K562 (cell line): ENCODE measurements at regions not wholly inside any gene's neighbourhood (a gene's known extent, or its start where the extent isn't known, plus 50 kb on each side); places are given as distances from the start of the nearest gene placed in this dataset.

Source experiments
- BRF1 ChIP-seq: IDR thresholded peaks from 3 replicates; pipeline ENCODE4 v1.6.1; 2011; ENCODE audit warnings: borderline replicate concordance, mild to moderate bottlenecking; ENCODE audit not compliant: insufficient read length; ENCODE audit errors: extremely low read depth
- EHMT2 ChIP-seq: fragments of 450-650 bp; IDR thresholded peaks from 2 replicates; pipeline ENCODE4 v1.6.1; 2018; ENCODE audit warnings: antibody characterized with exemption
- EP400 ChIP-seq: fragments of 450-650 bp; IDR thresholded peaks from 2 replicates; pipeline ENCODE4 v1.6.1; 2017; ENCODE audit warnings: antibody characterized with exemption, mild to moderate bottlenecking, moderate library complexity
- ETV1 ChIP-seq: fragments of 450-650 bp; conservative IDR thresholded peaks from 2 replicates; pipeline ENCODE4 v1.6.1; 2016; ENCODE audit warnings: missing genetic modification characterization, control low read depth, low read depth, missing compliant biosample characterization
- FOSL1 ChIP-seq: fragments of 200-800 bp; sonication (Bioruptor generic); conservative IDR thresholded peaks from 2 replicates; pipeline ENCODE4 v1.6.1; 2016; ENCODE audit warnings: missing genetic modification characterization, missing compliant biosample characterization
- ILK ChIP-seq: fragments of 450-650 bp; IDR thresholded peaks from 2 replicates; pipeline ENCODE4 v1.6.1; 2016; ENCODE audit warnings: missing genetic modification characterization, low read depth, mild to moderate bottlenecking, missing compliant biosample characterization, moderate library complexity, borderline replicate concordance
- KLF1 ChIP-seq: fragments of 450-650 bp; IDR thresholded peaks from 2 replicates; pipeline ENCODE4 v1.6.1; 2016; ENCODE audit warnings: missing genetic modification characterization, missing compliant biosample characterization
- LEF1 ChIP-seq: fragments of 450-650 bp; IDR thresholded peaks from 2 replicates; pipeline ENCODE4 v1.6.1; 2016; ENCODE audit warnings: mild to moderate bottlenecking
- MCM5 ChIP-seq: fragments of 450-650 bp; IDR thresholded peaks from 2 replicates; pipeline ENCODE4 v1.6.1; 2016; ENCODE audit warnings: low read depth
- MEIS2 ChIP-seq: fragments of 450-650 bp; IDR thresholded peaks from 2 replicates; pipeline ENCODE4 v1.6.1; 2014; ENCODE audit warnings: mild to moderate bottlenecking; ENCODE audit not compliant: partially characterized antibody
- NR1H2 ChIP-seq: sonication (generic); formaldehyde crosslinking; IDR thresholded peaks from 2 replicates; pipeline ENCODE4 v1.4.0; 2020; ENCODE audit warnings: mild to moderate bottlenecking, missing genetic modification reagents
- NRF1 ChIP-seq, 2 experiments: fragments of 450-650 bp; IDR thresholded peaks in 1 of 2; conservative IDR thresholded peaks in 1 of 2; 2 replicates each; pipeline ENCODE4 v1.6.1; 2014; ENCODE audit warnings: mild to moderate bottlenecking in 2 of 2
- RBM39 ChIP-seq: fragments of 200-400 bp; formaldehyde crosslinking; optimal IDR thresholded peaks from 2 replicates; pipeline ENCODE3; 2018; ENCODE audit warnings: low read depth, low read length
- SMARCE1 ChIP-seq: fragments of 450-650 bp; IDR thresholded peaks from 2 replicates; pipeline ENCODE4 v1.7.1; 2016; ENCODE audit warnings: mild to moderate bottlenecking
- TEAD4 ChIP-seq, 2 experiments: sonication (generic) in 1 of 2; formaldehyde crosslinking in 1 of 2; IDR thresholded peaks; 2 replicates each; pipeline versions ENCODE4 v1.6.1 to v1.8.0; 2012 to 2022; ENCODE audit warnings: borderline replicate concordance in 1 of 2, inconsistent platforms in 1 of 2, low read length in 1 of 2, mild to moderate bottlenecking in 1 of 2, missing genetic modification reagents in 1 of 2
- TRIM24 ChIP-seq, 2 experiments: fragments of 450-650 bp; IDR thresholded peaks; 2 replicates each; pipeline ENCODE4 v1.6.1; 2016
- YY1 ChIP-seq, 3 experiments: IDR thresholded peaks; 2 replicates each; pipeline ENCODE4 v1.6.1; 2011; ENCODE audit warnings: low read length in 2 of 3, mild to moderate bottlenecking in 2 of 3, moderate library complexity in 2 of 3, borderline replicate concordance in 1 of 3, control low read depth in 1 of 3, low read depth in 1 of 3; ENCODE audit not compliant: insufficient read depth in 3 of 3, insufficient replicate concordance in 2 of 3, control insufficient read depth in 1 of 3, insufficient read length in 1 of 3; ENCODE audit errors: extremely low read depth in 1 of 3
- ZNF24 ChIP-seq: fragments of 450-650 bp; IDR thresholded peaks from 2 replicates; pipeline ENCODE4 v1.6.1; 2016
- ZNF347 ChIP-seq: fragments of 450-650 bp; formaldehyde crosslinking; IDR thresholded peaks from 2 replicates; pipeline ENCODE4 v1.4.0; 2020; ENCODE audit warnings: low read depth, mild to moderate bottlenecking, moderate library complexity
- ZNF589 ChIP-seq: fragments of 200-800 bp; sonication (Bioruptor generic); IDR thresholded peaks from 2 replicates; pipeline ENCODE4 v1.6.1; 2016; ENCODE audit warnings: low read depth, missing genetic modification characterization, missing compliant biosample characterization
- ZNF644 ChIP-seq: fragments of 200-800 bp; sonication (Bioruptor generic); IDR thresholded peaks from 2 replicates; pipeline ENCODE4 v1.6.1; 2016; ENCODE audit warnings: low read depth, missing genetic modification characterization, missing compliant biosample characterization
- TF ChIP-seq, protein P1 (sequence below), 2 experiments: fragments of 200-800 bp in 1 of 2; sonication (Bioruptor generic) in 1 of 2; sonication (generic) in 1 of 2; formaldehyde crosslinking in 1 of 2; IDR thresholded peaks in 1 of 2; conservative IDR thresholded peaks in 1 of 2; 2 replicates each; pipeline versions ENCODE4 v1.5.0 to v1.6.1; 2016 to 2020; ENCODE audit warnings: missing compliant biosample characterization in 1 of 2, missing genetic modification characterization in 1 of 2, missing genetic modification reagents in 1 of 2
- TF ChIP-seq, protein P2 (sequence below): sonication (generic); formaldehyde crosslinking; IDR thresholded peaks from 2 replicates; pipeline ENCODE4 v1.8.0; 2022; ENCODE audit warnings: mild to moderate bottlenecking, missing genetic modification reagents
- TF ChIP-seq, protein P3 (sequence below), 2 experiments: fragments of 250-450 bp in 1 of 2; fragments of 450-650 bp in 1 of 2; sonication (Bioruptor Pico) in 1 of 2; IDR thresholded peaks; 2 replicates each; pipeline versions ENCODE4 v1.6.1 to v1.8.0; 2016 to 2021; ENCODE audit warnings: mild to moderate bottlenecking in 2 of 2, moderate library complexity in 2 of 2, missing compliant biosample characterization in 1 of 2, missing genetic modification characterization in 1 of 2

DNA sequence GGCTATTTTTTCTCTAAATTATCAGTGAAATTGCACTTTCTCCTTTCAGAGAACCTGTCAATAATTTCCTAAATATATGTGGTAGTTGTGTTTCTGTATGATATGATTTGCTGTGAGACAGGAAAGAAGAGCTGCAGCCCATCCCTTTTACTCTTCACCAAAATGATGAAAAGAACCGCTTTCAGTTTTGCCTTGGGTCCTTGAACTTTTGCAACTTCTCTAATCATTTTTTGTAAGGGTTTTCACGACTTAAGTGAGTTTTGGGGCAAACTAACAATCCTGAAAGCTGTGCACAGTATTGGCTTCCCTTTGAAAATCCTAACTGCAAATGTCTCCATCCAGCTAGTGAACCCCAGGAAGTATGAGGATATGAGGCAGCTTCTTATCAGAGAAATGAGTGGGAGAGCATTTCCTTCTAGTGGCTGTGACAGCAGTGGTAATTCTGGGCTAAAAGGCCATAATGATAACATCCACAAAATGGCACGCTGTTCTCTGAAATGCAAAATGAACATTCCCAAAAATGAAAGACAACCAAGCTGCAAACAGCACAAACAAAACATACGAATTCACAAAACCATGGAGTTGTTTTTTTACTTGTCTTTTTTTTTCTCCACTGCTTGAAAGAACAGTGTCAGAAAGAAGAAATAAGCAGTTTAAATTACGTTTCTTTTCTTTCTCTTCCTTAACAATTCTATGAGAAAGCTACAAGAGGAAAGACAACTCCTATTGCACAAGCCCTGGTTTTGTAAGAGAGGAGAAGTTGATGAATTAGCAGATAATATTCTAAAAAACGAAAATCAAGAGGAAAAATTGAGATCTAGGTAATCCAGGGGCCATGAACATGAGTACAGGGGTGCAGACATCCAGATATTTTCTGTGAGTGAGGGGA lies 1291.6 kb upstream of the ZEB2 start (continued):
- TF ChIP-seq, protein P1, sequence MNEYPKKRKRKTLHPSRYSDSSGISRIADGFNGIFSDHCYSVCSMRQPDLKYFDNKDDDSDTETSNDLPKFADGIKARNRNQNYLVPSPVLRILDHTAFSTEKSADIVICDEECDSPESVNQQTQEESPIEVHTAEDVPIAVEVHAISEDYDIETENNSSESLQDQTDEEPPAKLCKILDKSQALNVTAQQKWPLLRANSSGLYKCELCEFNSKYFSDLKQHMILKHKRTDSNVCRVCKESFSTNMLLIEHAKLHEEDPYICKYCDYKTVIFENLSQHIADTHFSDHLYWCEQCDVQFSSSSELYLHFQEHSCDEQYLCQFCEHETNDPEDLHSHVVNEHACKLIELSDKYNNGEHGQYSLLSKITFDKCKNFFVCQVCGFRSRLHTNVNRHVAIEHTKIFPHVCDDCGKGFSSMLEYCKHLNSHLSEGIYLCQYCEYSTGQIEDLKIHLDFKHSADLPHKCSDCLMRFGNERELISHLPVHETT (CRISPR knock-in tag; conservative IDR thresholded peaks at IDR 0.05 in 1 of 2, IDR thresholded peaks at IDR 0.05 in 1 of 2): peak in 1 of 2 experiments; percentile 36; a peak in 1 of 4 replicates
- peak; percentile 91 for TF ChIP-seq EHMT2
- no peak for TF ChIP-seq ZNF347 (CRISPR knock-in tag)
- TF ChIP-seq MCM5: no peak
- TF ChIP-seq ILK: no peak
- peak; percentile 32; the same call in 1 of the 2 replicates for TF ChIP-seq TEAD4 (IDR thresholded peaks at IDR 0.05; ENCODE audit: low read length)
- TF ChIP-seq TEAD4 (CRISPR knock-in tag; IDR thresholded peaks at IDR 0.05; ENCODE audit: borderline replicate concordance): no peak
- no peak for TF ChIP-seq BRF1
- TF ChIP-seq LEF1: peak; percentile 42; the same call in 1 of the 2 replicates
- 0 out of 2 replicates have a peak, but pooled peaks have one; percentile 70 for TF ChIP-seq SMARCE1
- TF ChIP-seq ETV1: peak; percentile 78
- peak; percentile 63; the same call in 1 of the 2 replicates for TF ChIP-seq ZNF24
- TF ChIP-seq NR1H2 (CRISPR knock-in tag): no peak
- peak; percentile 85 for TF ChIP-seq ZNF589 (CRISPR knock-in tag)
- TF ChIP-seq KLF1 (tag): no peak
- TF ChIP-seq, protein P2, sequence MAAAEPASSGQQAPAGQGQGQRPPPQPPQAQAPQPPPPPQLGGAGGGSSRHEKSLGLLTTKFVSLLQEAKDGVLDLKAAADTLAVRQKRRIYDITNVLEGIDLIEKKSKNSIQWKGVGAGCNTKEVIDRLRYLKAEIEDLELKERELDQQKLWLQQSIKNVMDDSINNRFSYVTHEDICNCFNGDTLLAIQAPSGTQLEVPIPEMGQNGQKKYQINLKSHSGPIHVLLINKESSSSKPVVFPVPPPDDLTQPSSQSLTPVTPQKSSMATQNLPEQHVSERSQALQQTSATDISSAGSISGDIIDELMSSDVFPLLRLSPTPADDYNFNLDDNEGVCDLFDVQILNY (CRISPR knock-in tag): no peak
- peak; percentile 65; the same call in 1 of the 2 replicates for TF ChIP-seq ZNF644
- TF ChIP-seq YY1 (IDR thresholded peaks at IDR 0.05; ENCODE audit: borderline replicate concordance in 1 of 3, control insufficient read depth in 1 of 3, extremely low read depth in 1 of 3, insufficient read depth in 3 of 3, insufficient read length in 1 of 3, insufficient replicate concordance in 2 of 3, low read depth in 1 of 3, low read length in 2 of 3): peak in 1 of 3 experiments; percentile 63
- peak in 1 of 2 experiments; percentile 39; a peak in 1 of 4 replicates for TF ChIP-seq TRIM24 (IDR thresholded peaks at IDR 0.05)
- TF ChIP-seq, protein P3, sequence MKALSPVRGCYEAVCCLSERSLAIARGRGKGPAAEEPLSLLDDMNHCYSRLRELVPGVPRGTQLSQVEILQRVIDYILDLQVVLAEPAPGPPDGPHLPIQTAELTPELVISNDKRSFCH (CRISPR knock-in tag; IDR thresholded peaks at IDR 0.05): no peak
- TF ChIP-seq, protein P3 (tag; IDR thresholded peaks at IDR 0.05): peak; percentile 62; the same call in 1 of the 2 replicates
- TF ChIP-seq RBM39: no peak
- TF ChIP-seq MEIS2: peak; percentile 28
- no peak for TF ChIP-seq NRF1 (conservative IDR thresholded peaks at IDR 0.05 in 1 of 2, IDR thresholded peaks at IDR 0.05 in 1 of 2)
- peak; percentile 26; the same call in 1 of the 2 replicates for TF ChIP-seq EP400
- peak; percentile 57 for TF ChIP-seq FOSL1
